Kasumi-1 (cell line): ENCODE measurements at regions not wholly inside any gene's neighbourhood (a gene's known extent, or its start where the extent isn't known, plus 50 kb on each side); places are given as distances from the start of the nearest gene placed in this dataset.
"Not testable (repeated sequence)": the region's sequence is repeated elsewhere in the genome, so short reads cannot be mapped to it uniquely, and the experiment has no call there.

ENCODE experiments used
- DNase-seq, 2 experiments: peaks; one replicate each; lab custom pipeline; 2025; lab: John Stamatoyannopoulos, UW

DNA sequence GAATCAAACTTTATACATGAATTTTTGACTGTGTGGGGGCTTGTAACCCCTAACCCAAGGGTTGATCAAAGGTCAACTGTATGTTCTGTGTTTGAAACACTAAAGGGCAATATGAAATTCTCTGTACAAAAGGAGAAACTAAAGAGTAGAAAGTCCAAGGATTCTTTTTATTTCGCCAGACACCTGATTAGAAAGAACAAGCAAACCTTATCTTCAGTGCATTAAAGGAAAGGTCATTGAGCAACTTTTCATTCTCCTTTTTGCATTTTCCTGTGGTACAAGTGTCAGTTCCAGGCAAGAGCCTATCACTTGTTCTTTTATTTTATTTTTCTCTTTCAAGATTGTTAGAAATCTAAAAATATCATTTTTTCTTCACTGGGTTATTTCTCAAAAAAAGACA, 430.1 kb upstream of the EPHA3 start:
- no peak for DNase-seq

DNA sequence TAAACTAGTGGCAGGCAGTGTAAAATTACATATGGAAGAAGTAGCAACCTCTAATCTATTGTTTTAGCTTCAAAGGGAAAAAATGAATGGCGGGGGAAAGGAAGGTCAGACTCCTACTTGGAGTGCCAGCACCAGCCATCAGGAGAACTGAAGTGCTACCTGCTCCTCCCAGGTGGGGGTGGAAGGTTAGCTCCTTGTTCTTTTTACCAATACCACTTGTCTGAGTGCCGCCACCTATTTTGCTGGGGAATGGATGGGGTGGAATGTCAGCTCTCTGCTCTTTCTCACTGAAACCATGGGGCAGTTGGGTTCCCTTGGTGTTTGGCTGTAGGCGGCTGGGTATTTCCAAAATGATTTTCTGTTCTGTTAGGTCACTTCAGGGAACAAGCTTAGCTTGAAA, 428.7 kb upstream of the EPHA3 start:
- no peak for DNase-seq

- DNase-seq: no peak
These were observed 417.1 kb upstream of the EPHA3 start for GRCh38 chr3:88690287-88690686.

GRCh38 chr3:88691081-88691480, 416.3 kb upstream of the EPHA3 start:
- no peak for DNase-seq

- DNase-seq: no peak
These were observed 403.8 kb upstream of the EPHA3 start for GRCh38 chr3:88703501-88704059.

- no peak for DNase-seq
These were observed 403.1 kb upstream of the EPHA3 start for GRCh38 chr3:88704338-88704737.

DNA sequence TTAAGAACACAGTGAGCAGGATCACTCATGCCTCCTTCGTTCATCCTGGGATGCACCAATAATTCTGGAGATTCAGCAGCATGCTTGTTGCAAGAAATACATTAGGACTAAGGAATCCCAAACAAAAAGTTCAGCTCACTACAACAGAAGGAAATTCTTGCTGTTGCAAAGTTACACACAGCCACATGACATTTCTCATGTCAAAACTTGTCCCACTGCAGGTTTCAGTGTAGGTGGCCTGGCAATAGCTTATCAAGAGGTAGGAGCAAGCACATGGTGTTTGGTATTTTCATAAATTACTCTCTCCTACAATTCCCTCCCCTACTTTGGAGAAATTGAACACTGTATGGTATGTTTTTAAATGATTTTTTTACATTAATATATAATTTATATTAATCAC, 399.6 kb upstream of the EPHA3 start:
- no peak for DNase-seq

- no peak for DNase-seq
These were observed 394.9 kb upstream of the EPHA3 start for GRCh38 chr3:88712552-88712951.

DNA sequence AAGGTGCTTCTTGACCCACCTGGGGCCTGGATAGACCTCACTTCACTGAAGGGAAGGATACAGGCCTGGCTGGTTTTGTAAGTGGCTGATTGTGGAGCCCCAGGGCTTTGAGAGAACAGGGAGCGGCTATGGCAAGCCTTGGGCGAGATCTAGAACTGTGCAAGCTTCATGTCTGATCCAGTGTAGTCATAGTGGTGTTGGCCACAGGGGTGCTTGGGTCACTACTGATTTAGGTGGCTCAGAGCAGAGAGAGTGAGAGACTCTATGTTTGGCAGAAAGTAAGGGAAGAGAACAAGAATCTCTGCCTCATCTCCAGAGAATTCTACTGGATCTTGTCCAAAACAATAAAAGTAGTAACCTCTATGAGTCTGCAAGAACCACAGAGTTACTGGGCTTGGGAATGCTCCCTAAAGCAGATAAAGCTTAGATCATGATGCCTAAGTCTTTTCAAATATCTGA, 394.2 kb upstream of the EPHA3 start:
- no peak for DNase-seq

- no peak for DNase-seq
These were observed 381.8 kb upstream of the EPHA3 start for GRCh38 chr3:88725440-88726165.

DNA sequence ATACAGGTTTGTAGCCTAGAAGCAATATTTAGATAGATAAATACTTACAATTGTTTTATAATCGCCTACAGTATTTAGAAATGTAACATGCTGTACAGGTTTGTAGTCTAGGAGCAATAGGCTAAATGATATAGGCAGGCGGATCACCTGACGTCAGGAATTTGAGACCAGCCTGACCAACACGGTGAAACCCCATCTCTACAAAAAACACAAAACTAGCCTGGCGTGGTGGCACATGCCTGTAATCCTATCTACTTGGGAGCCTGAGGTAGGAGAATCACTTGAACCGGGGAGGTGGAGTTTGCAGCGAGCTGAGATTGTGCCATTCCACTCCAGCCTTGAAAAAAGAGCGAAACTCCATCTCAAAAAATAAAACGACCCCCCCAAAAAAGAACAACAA, 375.2 kb upstream of the EPHA3 start:
- no peak for DNase-seq

- no peak for DNase-seq
These were observed 365.3 kb upstream of the EPHA3 start for GRCh38 chr3:88742106-88742505.

DNA sequence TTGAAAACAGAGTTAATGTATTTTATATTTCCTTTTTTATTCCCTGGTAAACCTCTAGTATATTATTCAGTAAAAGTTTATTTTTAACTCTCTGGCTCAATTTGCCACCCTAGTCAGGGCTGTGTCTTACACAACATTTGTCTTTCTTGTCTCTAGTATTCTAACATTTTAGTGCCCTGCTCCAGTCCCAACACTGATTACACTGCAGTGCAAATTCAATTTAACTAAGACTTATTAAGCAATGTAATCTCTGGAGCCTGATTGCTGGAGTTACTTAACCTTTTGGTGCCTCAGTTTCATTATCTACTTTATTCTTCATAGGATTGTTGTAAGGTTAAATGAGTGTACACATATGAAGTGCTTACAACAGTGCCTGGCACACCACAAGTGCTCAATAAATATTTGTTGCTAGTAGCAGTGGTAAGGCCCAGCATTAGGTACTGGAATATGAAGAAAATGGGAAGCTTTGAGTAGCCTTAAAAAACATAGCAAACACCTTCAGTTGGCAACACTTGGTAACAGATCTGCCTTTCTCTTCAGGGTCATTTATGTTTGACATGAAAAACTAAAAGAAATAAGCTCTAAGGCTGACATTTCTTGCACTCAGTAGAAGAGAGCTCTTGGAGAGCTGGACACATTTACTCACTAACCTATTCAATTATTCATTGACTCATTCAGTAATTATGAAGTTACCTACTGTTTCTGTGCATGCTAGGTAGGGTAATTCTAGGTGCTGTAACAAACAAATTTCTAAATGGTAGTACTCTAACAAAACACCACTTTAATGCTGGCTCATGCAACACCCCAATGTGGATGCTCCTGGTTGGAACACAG, 364.5 kb upstream of the EPHA3 start:
- DNase-seq: no peak

GRCh38 chr3:88744896-88745295, 362.5 kb upstream of the EPHA3 start:
- DNase-seq: no peak

DNA sequence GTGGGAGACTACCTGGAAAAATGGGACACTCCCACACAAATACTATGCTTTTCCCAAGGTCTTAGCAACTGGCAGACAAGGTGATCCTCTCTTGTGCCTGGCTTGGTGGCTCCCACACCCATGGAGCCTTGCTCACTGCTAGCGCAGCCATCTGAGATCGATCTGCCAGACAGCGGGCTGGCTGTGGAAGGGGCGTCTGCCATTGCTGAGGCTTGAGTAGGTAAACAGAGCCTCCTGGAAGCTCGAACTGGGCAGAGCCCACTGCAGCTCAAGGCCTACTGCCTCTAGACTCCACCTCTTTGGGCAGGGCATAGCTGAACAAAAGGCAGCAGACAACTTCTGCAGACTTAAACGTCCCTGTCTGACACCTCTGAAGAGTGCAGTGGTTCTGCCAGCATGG, 360.3 kb upstream of the EPHA3 start:
- DNase-seq: not testable (repeated sequence)

DNA sequence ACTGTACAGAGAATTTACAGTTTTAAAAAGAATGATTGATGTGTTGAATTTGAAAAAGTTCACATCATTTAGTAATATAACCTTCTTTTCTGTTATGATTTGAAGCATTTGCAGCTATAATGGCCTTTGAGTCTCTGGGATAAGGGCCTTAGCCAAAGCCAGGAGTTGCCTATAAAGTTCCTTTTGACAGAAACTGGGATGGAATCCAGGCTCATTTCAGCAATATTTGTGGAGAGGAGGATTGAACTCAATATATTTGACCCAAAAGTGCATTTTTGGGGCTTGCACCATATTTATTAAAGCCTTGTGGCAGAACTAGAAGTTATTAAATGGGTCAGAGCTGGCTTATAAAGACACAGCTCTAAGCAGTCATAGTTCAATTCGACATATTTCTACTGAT, 348.7 kb upstream of the EPHA3 start:
- no peak for DNase-seq

DNA sequence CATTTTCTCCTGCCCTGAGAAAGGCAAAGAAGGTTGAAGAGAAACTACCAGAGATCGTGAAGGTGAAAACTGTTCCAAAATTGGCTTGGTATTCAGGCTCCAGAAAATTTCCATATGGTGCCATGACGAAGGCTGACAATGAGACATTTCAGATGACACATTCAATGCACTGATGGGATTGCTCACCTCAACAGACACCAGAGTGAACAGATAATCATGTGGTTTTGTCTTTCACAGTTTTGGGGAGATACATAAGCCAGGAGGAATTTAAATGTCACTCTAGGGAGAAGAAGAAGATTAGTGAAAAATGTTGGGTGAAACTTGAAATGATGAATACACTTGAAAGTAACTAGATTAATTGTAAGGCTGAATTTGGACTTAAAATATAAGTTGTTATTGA, 339.7 kb upstream of the EPHA3 start:
- DNase-seq: no peak

DNA sequence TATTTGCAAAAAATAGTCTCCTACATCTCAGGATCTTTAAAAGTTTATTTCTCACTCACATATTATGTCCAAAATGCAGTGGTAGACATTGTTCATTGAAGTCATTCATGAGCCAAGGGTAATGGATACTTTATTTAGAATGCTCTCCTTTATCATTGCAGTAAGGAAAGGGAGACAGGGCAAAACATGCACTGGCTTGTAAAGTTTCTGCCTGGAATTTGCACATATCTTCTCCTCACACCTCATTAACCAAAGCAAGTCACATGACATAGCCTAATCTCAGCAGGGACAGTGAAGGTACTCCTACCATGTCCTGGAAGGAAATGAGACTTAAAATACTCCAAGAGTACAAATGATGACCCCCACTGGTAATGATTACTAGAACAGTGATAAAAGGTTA, 333.7 kb upstream of the EPHA3 start:
- DNase-seq: no peak

DNA sequence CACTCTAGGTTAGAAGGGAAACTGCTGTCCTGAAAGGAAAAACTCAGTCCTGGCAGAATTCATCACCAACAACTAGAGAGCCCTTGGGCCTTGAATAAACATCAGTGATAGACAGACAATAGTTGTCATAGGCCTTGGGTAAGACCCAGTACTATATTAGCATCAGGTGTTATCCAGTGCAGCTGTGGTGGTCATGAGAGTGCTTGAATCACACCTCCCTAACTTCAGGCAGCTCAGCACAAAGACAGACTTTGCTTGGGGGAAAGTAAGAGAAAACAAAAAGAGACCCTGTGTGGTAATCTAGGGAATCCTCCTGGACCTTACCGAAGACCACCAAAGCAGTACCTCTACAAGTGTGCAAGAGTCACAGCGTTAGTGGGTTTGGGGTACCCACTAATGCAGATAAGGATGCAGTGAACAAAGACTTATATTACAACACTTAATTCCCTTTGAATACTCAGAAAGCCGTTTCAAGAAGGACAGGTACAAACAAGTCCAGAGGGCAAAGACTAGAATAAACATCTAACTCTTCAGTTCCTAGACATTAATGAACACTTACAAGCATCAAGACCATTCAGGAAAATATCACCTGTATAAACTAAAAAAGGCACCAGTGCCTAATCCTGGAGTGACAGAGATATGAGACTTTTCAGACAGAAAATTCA, 332.3 kb upstream of the EPHA3 start:
- no peak for DNase-seq

DNA sequence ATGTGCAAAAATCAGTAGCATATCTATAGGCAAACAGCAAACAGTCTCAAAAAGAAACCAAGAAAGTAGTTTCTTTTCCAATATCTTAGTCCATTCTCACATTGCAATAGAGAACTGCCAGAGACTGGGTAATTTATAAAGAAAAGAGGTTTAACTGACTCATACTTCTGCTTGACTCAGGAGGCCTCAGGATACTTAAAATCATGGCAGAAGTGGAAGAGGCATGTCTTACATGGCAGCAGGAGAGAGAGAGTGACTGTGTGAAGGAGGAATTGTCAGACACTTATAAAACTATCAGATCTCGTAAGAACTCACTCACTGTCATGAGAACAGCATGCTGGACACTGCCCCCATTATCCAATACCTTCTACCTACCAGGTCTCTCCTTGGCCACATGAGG, 327.9 kb upstream of the EPHA3 start:
- no peak for DNase-seq

DNA sequence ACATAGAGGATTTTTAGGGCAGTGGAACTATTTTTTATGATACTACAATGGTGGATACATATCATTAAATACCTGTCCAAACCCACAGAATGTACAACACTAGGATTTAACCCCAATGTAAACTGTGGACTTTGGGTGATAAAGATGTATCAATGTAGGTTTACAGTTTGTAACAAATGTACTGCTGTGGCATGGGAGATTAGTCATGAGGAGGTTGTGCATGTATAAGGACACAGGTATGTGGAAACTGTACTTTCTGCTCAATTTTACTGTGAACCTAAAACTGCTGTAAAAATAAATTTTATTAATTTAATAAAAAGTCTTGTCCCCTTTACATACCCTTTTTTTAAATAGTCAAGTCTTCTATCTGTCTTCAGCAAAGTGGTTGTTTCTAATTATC, 322.5 kb upstream of the EPHA3 start:
- DNase-seq: no peak

- no peak for DNase-seq
These were observed 321.6 kb upstream of the EPHA3 start for GRCh38 chr3:88785841-88786240.

GRCh38 chr3:88795503-88795902, 311.9 kb upstream of the EPHA3 start:
- DNase-seq: no peak
